Caki2 (cell line): ENCODE measurements at regions not wholly inside any gene's neighbourhood (a gene's known extent, or its start where the extent isn't known, plus 50 kb on each side); places are given as distances from the start of the nearest gene placed in this dataset.
"Not testable (repeated sequence)": the region's sequence is repeated elsewhere in the genome, so short reads cannot be mapped to it uniquely, and the experiment has no call there.

Experiments
- DNase-seq: peaks from one replicate; pipeline ENCODE4 v3.0.0-alpha.2; 2015; ENCODE audit warnings: low read depth
- in situ Hi-C: cut with HindIII; loops from 2 replicates; pipeline ENCODE4 v1.10.0; 2016; ENCODE audit warnings: low sequenced_read_pairs, low pct_unique_long_range_greater_than_20kb, mixed read lengths

- in situ Hi-C loops: not testable (repeated sequence)
- DNase-seq: peak; percentile 0
Observed at GRCh38 chr15:32342772-32343199, 60.3 kb downstream of the GOLGA8K start.

GRCh38 chr15:32342268-32342667, 60.8 kb downstream of the GOLGA8K start:
- in situ Hi-C loops, DNase-seq: not testable (repeated sequence)

- in situ Hi-C loops, DNase-seq: not testable (repeated sequence)
Observed at GRCh38 chr15:32341530-32341929, 61.6 kb downstream of the GOLGA8K start.

- DNase-seq, in situ Hi-C loops: not testable (repeated sequence)
Observed at GRCh38 chr15:32336804-32337203, 66.3 kb downstream of the GOLGA8K start.

- in situ Hi-C loops, DNase-seq: not testable (repeated sequence)
Observed at GRCh38 chr15:32323353-32323752, 79.7 kb downstream of the GOLGA8K start.

- DNase-seq, in situ Hi-C loops: not testable (repeated sequence)
Observed at GRCh38 chr15:32319247-32319646, 83.8 kb downstream of the GOLGA8K start.

GRCh38 chr15:32316482-32316881, 86.6 kb downstream of the GOLGA8K start:
- in situ Hi-C loops, DNase-seq: not testable (repeated sequence)

- in situ Hi-C loops, DNase-seq: not testable (repeated sequence)
Observed at GRCh38 chr15:32315079-32315939, 87.8 kb downstream of the GOLGA8K start.

- in situ Hi-C loops, DNase-seq: not testable (repeated sequence)
Observed at GRCh38 chr15:32313446-32314209, 89.5 kb downstream of the GOLGA8K start.

- in situ Hi-C loops, DNase-seq: not testable (repeated sequence)
Observed at GRCh38 chr15:32312721-32313120, 90.4 kb downstream of the GOLGA8K start.

GRCh38 chr15:32307592-32307991, 95.5 kb downstream of the GOLGA8K start:
- DNase-seq, in situ Hi-C loops: not testable (repeated sequence)

- DNase-seq, in situ Hi-C loops: not testable (repeated sequence)
Observed at GRCh38 chr15:32276200-32276830, 126.8 kb downstream of the GOLGA8K start.

- DNase-seq, in situ Hi-C loops: not testable (repeated sequence)
Observed at GRCh38 chr15:32253958-32254357, 149.1 kb downstream of the GOLGA8K start.

GRCh38 chr15:32249207-32249606, 153.9 kb downstream of the GOLGA8K start:
- DNase-seq, in situ Hi-C loops: not testable (repeated sequence)

GRCh38 chr15:32243727-32244126, 159.4 kb downstream of the GOLGA8K start:
- DNase-seq, in situ Hi-C loops: not testable (repeated sequence)

- DNase-seq, in situ Hi-C loops: not testable (repeated sequence)
Observed at GRCh38 chr15:32242780-32243528, 160.1 kb downstream of the GOLGA8K start.

- in situ Hi-C loops: not testable (repeated sequence)
Observed at GRCh38 chr15:32227410-32228114, 175.5 kb downstream of the GOLGA8K start.

More at GRCh38 chr15:32227410-32228114, 175.5 kb downstream of the GOLGA8K start:
- DNase-seq: not testable (repeated sequence)
